ENCODE measurements at regions not wholly inside any gene's neighbourhood (a gene's known extent, or its start where the extent isn't known, plus 50 kb on each side); places are given as distances from the start of the nearest gene placed in this dataset.

- 93% methylated on average over 4 of the region's 4 CpGs; no CpG with 5 or more reads in 1 of the 2 experiments for WGBS, 2 experiments (ENCODE audit: extremely low coverage in 1 of 2, insufficient coverage in 1 of 2, insufficient read length in 1 of 2, insufficient replicate concordance in 2 of 2, low coverage in 1 of 2, low lambda C conversion rate in 2 of 2, missing lambda C conversion rate in 1 of 2)
- TF ChIP-seq TCF12 (IDR thresholded peaks at IDR 0.05; ENCODE audit: low read depth, low read length) (no peak), KDM5A (IDR thresholded peaks at IDR 0.05; ENCODE audit: low read length) (no peak), RBBP5 (IDR thresholded peaks at IDR 0.05; ENCODE audit: borderline replicate concordance, low read depth, low read length) (no peak), SP1 (IDR thresholded peaks at IDR 0.05; ENCODE audit: low read depth, low read length) (no peak), SIN3A (conservative IDR thresholded peaks at IDR 0.05 in 1 of 2, IDR thresholded peaks at IDR 0.05 in 1 of 2; ENCODE audit: low read depth in 1 of 2, low read length in 2 of 2) (no peak), BCL11A (IDR thresholded peaks at IDR 0.05; ENCODE audit: low read depth in 2 of 2, low read length in 2 of 2) (no peak), CHD1 (IDR thresholded peaks at IDR 0.05; ENCODE audit: low read depth, low read length) (no peak), RXRA (IDR thresholded peaks at IDR 0.05; ENCODE audit: insufficient read depth, low read depth, low read length) (no peak), CBX8 (IDR thresholded peaks at IDR 0.05; ENCODE audit: borderline replicate concordance, low read depth, low read length) (no peak), ASH2L (IDR thresholded peaks at IDR 0.05; ENCODE audit: low read length) (no peak), CEBPB (IDR thresholded peaks at IDR 0.05; ENCODE audit: low read depth, low read length) (no peak), CTCF (IDR thresholded peaks at IDR 0.05; ENCODE audit: control extremely low read depth in 1 of 3, insufficient read depth in 1 of 3, low read depth in 1 of 3, low read length in 3 of 3) (no peak), SRF (IDR thresholded peaks at IDR 0.05; ENCODE audit: low read depth, low read length) (no peak)
Measured at GRCh38 chr15:95447486-95447885, 883.0 kb upstream of the NR2F2 start.

More at GRCh38 chr15:95447486-95447885, 883.0 kb upstream of the NR2F2 start:
- DNase-seq (ENCODE audit: low read depth in 1 of 2, low spot score in 2 of 2) (no peak), FAIRE-seq (no peak)
- Histone ChIP-seq H3K27me3 (replicated peaks in 1 of 4; ENCODE audit: control insufficient read depth in 3 of 4, extremely low read depth in 1 of 4, insufficient read depth in 3 of 4, low read length in 3 of 4) (no peaks in the 10 kb centered on the region), H3K79me2 (ENCODE audit: control insufficient read depth in 1 of 2, insufficient read depth in 2 of 2, low read length in 2 of 2) (no peaks in the 10 kb centered on the region), H2AK5ac (ENCODE audit: low read depth, low read length) (no peak overlapping the region), H4K20me1 (replicated peaks in 1 of 2; ENCODE audit: control insufficient read depth in 1 of 2, insufficient read depth in 2 of 2, low read length in 2 of 2) (no peaks in the 10 kb centered on the region), H3K9me3 (ENCODE audit: insufficient read depth in 2 of 2, low read depth in 1 of 2, low read length in 1 of 2) (no peaks in the 10 kb centered on the region), H3K23me2 (ENCODE audit: low read depth, low read length) (no peaks in the 10 kb centered on the region), H3K27ac (ENCODE audit: low read depth, low read length) (no peak overlapping the region), H3K4me1 (replicated peaks in 1 of 4; ENCODE audit: control insufficient read depth in 3 of 4, insufficient read depth in 4 of 4, low read length in 3 of 4) (no peaks in the 10 kb centered on the region), H2BK5ac (ENCODE audit: low read depth, low read length) (no peak overlapping the region), H3K23ac (ENCODE audit: insufficient read length) (no peak overlapping the region), H3K18ac (ENCODE audit: extremely low read depth, low read length) (no peak overlapping the region), H3K4me3 (ENCODE audit: extremely low read depth in 1 of 4, insufficient read depth in 2 of 4, low read depth in 3 of 4, low read length in 4 of 4) (no peak overlapping the region), H2AFZ (ENCODE audit: low read length) (no peak overlapping the region), H2BK15ac (ENCODE audit: low read length) (no peak overlapping the region), H4K91ac (replicated peaks; ENCODE audit: insufficient read length, low read length) (no peak overlapping the region), H3K36me3 (ENCODE audit: control insufficient read depth in 2 of 4, insufficient read depth in 4 of 4, low read length in 3 of 4) (no peaks in the 10 kb centered on the region), H4K5ac (ENCODE audit: insufficient read length, low read depth, low read length) (no peak overlapping the region), H2BK12ac (ENCODE audit: low read depth, low read length) (no peak overlapping the region), H3K4me2 (ENCODE audit: insufficient read depth in 1 of 2, low read depth in 2 of 2, low read length in 2 of 2) (no peak overlapping the region), H3K79me1 (ENCODE audit: low read depth, low read length) (no peaks in the 10 kb centered on the region), H3K4ac (replicated peaks; ENCODE audit: insufficient read length, low read depth, low read length) (no peak overlapping the region), H4K8ac (ENCODE audit: extremely low read depth, insufficient read depth, low read length) (no peak overlapping the region), H3K14ac (ENCODE audit: insufficient read length) (no peak overlapping the region), H3K9ac (replicated peaks in 1 of 4; ENCODE audit: extremely low read depth in 1 of 4, low read depth in 3 of 4, low read length in 3 of 4) (no peak overlapping the region), H3K56ac (replicated peaks; ENCODE audit: insufficient read length, low read depth, low read length) (no peak overlapping the region), H2BK20ac (ENCODE audit: low read length) (no peak overlapping the region), H2BK120ac (replicated peaks; ENCODE audit: low read depth, low read length) (no peak overlapping the region)
- POLR2A ChIA-PET (ENCODE audit: partially characterized antibody) = no interaction called here
- CTCF ChIA-PET (ENCODE audit: partially characterized antibody) = no interaction called here

Measured in H1 (cell line).